HEK293 (cell line): ENCODE measurements at regions not wholly inside any gene's neighbourhood (a gene's known extent, or its start where the extent isn't known, plus 50 kb on each side); places are given as distances from the start of the nearest gene placed in this dataset.

Experiments
- REST ChIP-seq: fragments of 450-650 bp; formaldehyde crosslinking; IDR thresholded peaks from 2 replicates; pipeline ENCODE4 v1.5.1; 2016; ENCODE audit warnings: missing biosample characterization, missing genetic modification characterization
- TRIM28 ChIP-seq: IDR thresholded peaks from 2 replicates; pipeline ENCODE4 v1.6.1; 2011; ENCODE audit warnings: low read length, control low read depth, borderline replicate concordance
- YY1 ChIP-seq: fragments of 450-650 bp; formaldehyde crosslinking; IDR thresholded peaks from 2 replicates; pipeline ENCODE4 v1.5.1; 2018; ENCODE audit warnings: missing biosample characterization, missing genetic modification characterization
- ZFP69B ChIP-seq: fragments of 450-650 bp; formaldehyde crosslinking; IDR thresholded peaks from 2 replicates; pipeline ENCODE4 v1.5.1; 2016; ENCODE audit warnings: missing biosample characterization, missing genetic modification characterization
- ZNF280D ChIP-seq: fragments of 450-650 bp; formaldehyde crosslinking; IDR thresholded peaks from 2 replicates; pipeline ENCODE4 v1.5.1; 2016; ENCODE audit warnings: missing biosample characterization, missing genetic modification characterization
- ZNF366 ChIP-seq: fragments of 450-650 bp; formaldehyde crosslinking; conservative IDR thresholded peaks from 2 replicates; pipeline ENCODE4 v1.5.1; 2016; ENCODE audit warnings: missing biosample characterization, missing genetic modification characterization
- ZNF792 ChIP-seq: fragments of 450-650 bp; formaldehyde crosslinking; IDR thresholded peaks from 2 replicates; pipeline ENCODE4 v1.5.1; 2016; ENCODE audit warnings: missing biosample characterization, missing genetic modification characterization

GRCh38 chr13:99061411-99061810, 83.5 kb upstream of the DOCK9 start:
- no peak for TF ChIP-seq ZNF366 (tag by site-specific recombination)
- TF ChIP-seq ZNF792 (tag by site-specific recombination), result no peak
- no peak for TF ChIP-seq ZFP69B (tag by site-specific recombination)
- no peak for TF ChIP-seq REST
- no peak for TF ChIP-seq ZNF280D (tag by site-specific recombination)
- TF ChIP-seq TRIM28, result no peak
- no peak for TF ChIP-seq YY1 (tag by site-specific recombination)
